PC-3 (cell line): ENCODE measurements at regions not wholly inside any gene's neighbourhood (a gene's known extent, or its start where the extent isn't known, plus 50 kb on each side); places are given as distances from the start of the nearest gene placed in this dataset.

ENCODE experiments used
- CTCF ChIP-seq: fragments of 300-600 bp; sonication (generic); conservative IDR thresholded peaks from 2 replicates; pipeline ENCODE4 v1.5.1; 2017; ENCODE audit warnings: antibody characterized with exemption, low read depth, mild to moderate bottlenecking, low read length
- EZH2 ChIP-seq: fragments of 300-600 bp; sonication (generic); IDR thresholded peaks from one replicate; pipeline ENCODE4 v1.6.1; 2017; ENCODE audit warnings: antibody characterized with exemption, mild to moderate bottlenecking, low read length; ENCODE audit not compliant: unreplicated experiment

GRCh38 chr2:13255485-13255884 lies 538.7 kb downstream of the TRIB2 start:
- TF ChIP-seq EZH2, result no peak
- TF ChIP-seq CTCF, result no peak
